ENCODE measurements at regions not wholly inside any gene's neighbourhood (a gene's known extent, or its start where the extent isn't known, plus 50 kb on each side); places are given as distances from the start of the nearest gene placed in this dataset.

DNA sequence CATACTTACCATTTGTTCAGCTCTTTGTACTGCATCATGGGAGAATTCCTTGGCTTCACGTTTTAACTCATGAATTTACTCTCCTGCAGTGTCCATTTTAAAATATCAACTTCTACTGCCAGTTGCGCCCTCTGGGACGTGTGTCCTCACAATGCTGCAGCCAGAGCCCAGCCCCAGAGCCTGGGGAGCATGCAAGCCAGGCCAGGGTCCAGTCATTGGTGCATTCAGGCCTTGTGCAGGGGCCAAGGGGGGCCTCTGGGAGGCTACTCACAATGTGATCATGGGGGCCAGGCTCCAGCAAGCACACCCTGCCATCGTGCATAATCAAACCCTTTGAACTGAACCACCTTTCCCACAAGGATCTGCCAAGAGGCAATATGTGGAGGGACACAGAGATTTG lies 105.6 kb upstream of the CCDC112 start:
- TF ChIP-seq ZFX (IDR thresholded peaks at IDR 0.05; ENCODE audit: borderline replicate concordance) = no peak
- no peak overlapping the region for H3K27ac ChIP-seq

DNA sequence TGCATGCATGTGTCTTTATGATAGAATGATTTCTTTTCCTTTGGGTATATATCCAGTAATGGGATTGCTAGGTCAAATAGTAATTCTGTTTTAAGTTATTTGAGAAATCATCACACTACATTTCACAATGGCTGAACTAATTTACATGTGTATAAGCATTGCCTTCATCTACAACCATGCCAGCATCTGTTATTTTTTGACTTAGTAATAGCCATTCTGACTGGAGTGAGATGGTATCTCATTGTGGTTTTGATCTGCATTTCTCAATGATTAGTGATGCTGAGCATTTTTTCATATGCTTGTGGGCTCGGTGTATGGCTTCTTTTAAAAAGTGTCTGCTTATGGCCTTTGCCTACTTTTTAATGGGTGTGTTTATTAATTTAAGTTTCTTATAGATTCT lies 102.3 kb upstream of the CCDC112 start:
- TF ChIP-seq ZFX (IDR thresholded peaks at IDR 0.05; ENCODE audit: borderline replicate concordance) = no peak
- TF ChIP-seq, protein P1, sequence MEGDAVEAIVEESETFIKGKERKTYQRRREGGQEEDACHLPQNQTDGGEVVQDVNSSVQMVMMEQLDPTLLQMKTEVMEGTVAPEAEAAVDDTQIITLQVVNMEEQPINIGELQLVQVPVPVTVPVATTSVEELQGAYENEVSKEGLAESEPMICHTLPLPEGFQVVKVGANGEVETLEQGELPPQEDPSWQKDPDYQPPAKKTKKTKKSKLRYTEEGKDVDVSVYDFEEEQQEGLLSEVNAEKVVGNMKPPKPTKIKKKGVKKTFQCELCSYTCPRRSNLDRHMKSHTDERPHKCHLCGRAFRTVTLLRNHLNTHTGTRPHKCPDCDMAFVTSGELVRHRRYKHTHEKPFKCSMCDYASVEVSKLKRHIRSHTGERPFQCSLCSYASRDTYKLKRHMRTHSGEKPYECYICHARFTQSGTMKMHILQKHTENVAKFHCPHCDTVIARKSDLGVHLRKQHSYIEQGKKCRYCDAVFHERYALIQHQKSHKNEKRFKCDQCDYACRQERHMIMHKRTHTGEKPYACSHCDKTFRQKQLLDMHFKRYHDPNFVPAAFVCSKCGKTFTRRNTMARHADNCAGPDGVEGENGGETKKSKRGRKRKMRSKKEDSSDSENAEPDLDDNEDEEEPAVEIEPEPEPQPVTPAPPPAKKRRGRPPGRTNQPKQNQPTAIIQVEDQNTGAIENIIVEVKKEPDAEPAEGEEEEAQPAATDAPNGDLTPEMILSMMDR (IDR thresholded peaks at IDR 0.05) = no peak
- no peak overlapping the region for H3K27ac ChIP-seq

DNA sequence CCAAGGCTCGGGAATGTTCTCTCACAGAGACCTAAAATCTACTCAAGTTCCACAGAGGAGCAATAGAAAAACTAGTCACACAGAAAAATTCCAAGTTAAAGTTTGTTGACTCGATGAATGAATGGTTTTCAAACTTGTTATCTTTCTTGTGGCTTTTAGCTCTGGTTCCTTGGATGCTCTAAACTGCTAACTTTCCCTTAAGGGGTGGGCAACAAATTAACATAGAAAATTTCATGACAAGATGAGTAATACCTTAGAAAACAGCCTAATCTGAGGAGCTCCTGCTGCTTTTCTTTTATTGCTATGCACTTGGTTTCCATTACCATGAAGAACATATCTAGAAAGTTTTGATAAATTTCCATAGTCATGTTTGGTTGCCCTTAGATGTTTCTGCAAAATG lies 100.2 kb upstream of the CCDC112 start:
- TF ChIP-seq ZFX (IDR thresholded peaks at IDR 0.05; ENCODE audit: borderline replicate concordance) = no peak
- TF ChIP-seq, protein P1 (IDR thresholded peaks at IDR 0.05) = no peak
- H3K27ac ChIP-seq = no peak overlapping the region

DNA sequence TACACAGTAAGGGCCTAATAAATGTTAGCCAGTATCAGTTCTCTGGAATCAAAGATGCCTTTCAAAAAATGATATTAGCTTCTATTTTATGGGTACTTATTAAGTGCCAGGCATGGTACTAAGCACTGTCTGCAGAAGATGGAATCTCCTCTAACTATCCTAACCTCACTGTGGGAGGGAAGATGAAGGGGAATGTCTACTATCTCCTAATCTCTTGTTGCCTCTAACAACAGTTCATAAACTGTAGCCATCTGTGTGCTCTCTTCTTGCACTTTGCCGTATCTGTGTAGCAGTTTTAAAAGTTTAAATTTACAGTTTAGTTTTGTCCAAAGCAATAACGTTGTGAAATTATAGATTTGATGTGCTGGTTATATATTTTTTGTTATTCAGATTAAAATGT lies 99.6 kb upstream of the CCDC112 start:
- no peak overlapping the region for H3K27ac ChIP-seq
- TF ChIP-seq, protein P1 (IDR thresholded peaks at IDR 0.05) = no peak
- TF ChIP-seq ZFX (IDR thresholded peaks at IDR 0.05; ENCODE audit: borderline replicate concordance) = no peak

- H3K27ac ChIP-seq = no peak overlapping the region
- no peak for TF ChIP-seq ZFX (IDR thresholded peaks at IDR 0.05; ENCODE audit: borderline replicate concordance)
- TF ChIP-seq, protein P1 (IDR thresholded peaks at IDR 0.05) = no peak
These were observed 98.1 kb upstream of the CCDC112 start for GRCh38 chr5:115394531-115394930.

- TF ChIP-seq, protein P1 (IDR thresholded peaks at IDR 0.05) = no peak
- TF ChIP-seq ZFX (IDR thresholded peaks at IDR 0.05; ENCODE audit: borderline replicate concordance) = no peak
- H3K27ac ChIP-seq = no peak overlapping the region
These were observed 96.8 kb upstream of the CCDC112 start for GRCh38 chr5:115393239-115393638.

GRCh38 chr5:115392611-115393010 lies 96.2 kb upstream of the CCDC112 start:
- no peak overlapping the region for H3K27ac ChIP-seq
- TF ChIP-seq, protein P1 (IDR thresholded peaks at IDR 0.05) = no peak
- TF ChIP-seq ZFX (IDR thresholded peaks at IDR 0.05; ENCODE audit: borderline replicate concordance) = no peak

DNA sequence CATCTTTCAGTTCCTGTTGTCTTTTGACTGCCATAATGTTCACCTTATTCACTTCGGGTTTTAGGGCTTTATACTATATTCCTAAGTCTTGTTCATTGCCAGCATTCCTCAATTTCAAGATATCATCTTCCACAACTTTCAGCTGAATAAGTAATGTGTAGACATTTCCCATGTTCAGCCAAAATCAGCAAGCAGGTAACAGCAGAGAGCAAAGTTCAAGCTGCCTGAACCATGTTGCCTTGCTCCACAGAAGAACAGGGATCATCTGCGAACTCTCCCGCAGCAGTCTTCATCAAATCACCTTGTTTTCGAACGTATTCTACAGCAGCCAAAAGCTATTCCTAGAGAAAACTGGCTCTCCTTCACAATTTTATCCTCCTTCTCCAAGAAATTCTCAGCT lies 95.3 kb upstream of the CCDC112 start:
- TF ChIP-seq, protein P1 (IDR thresholded peaks at IDR 0.05) = no peak
- no peak for TF ChIP-seq ZFX (IDR thresholded peaks at IDR 0.05; ENCODE audit: borderline replicate concordance)

More for the DNA sequence above, 95.3 kb upstream of the CCDC112 start:
- no peak overlapping the region for H3K27ac ChIP-seq

All from 22Rv1 (cell line).